NCI-H128 (cell line): ENCODE measurements at regions not wholly inside any gene's neighbourhood (a gene's known extent, or its start where the extent isn't known, plus 50 kb on each side); places are given as distances from the start of the nearest gene placed in this dataset.

Experiments
- DNase-seq: peaks from one replicate; lab custom pipeline; 2025; ENCODE audit not compliant: unreplicated experiment; lab: John Stamatoyannopoulos, UW

GRCh38 chr17:73802871-73803270 lies 158.6 kb upstream of the SDK2 start:
- DNase-seq, result no peak

GRCh38 chr17:73803964-73804435 lies 159.8 kb upstream of the SDK2 start:
- no peak for DNase-seq

- DNase-seq, result no peak
Measured at GRCh38 chr17:73806768-73807167, 162.5 kb upstream of the SDK2 start.

DNA sequence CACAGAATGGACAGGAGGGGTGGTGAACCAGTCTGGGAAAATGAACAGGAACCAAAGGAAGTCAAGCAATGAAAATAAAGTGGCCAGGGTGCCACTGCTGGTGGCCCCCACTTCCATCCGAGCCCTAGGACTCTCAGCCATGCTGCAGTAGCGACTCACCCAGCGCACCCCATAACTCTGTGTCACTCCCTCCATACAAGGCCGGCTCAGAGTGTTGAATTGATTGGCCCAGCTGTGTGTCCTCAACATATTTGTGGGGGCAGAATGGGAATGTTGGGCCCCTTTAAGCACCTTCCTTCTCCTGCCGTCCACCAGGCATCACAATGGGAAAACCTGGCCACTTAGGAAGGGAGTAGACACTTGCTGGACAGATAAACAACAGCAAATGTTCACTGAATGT lies 169.0 kb upstream of the SDK2 start:
- no peak for DNase-seq

GRCh38 chr17:73814075-73814474 lies 169.8 kb upstream of the SDK2 start:
- DNase-seq, result no peak

- DNase-seq, result no peak
Measured at GRCh38 chr17:73815474-73815873, 171.2 kb upstream of the SDK2 start.

- DNase-seq, result no peak
Measured at GRCh38 chr17:73819440-73820395, 175.5 kb upstream of the SDK2 start.

GRCh38 chr17:73820686-73821448 lies 176.6 kb upstream of the SDK2 start:
- DNase-seq, result no peak

- no peak for DNase-seq
Measured at GRCh38 chr17:73821665-73822064, 177.4 kb upstream of the SDK2 start.

- no peak for DNase-seq
Measured at GRCh38 chr17:73822371-73822770, 178.1 kb upstream of the SDK2 start.

- no peak for DNase-seq
Measured at GRCh38 chr17:73823684-73824083, 179.4 kb upstream of the SDK2 start.

DNA sequence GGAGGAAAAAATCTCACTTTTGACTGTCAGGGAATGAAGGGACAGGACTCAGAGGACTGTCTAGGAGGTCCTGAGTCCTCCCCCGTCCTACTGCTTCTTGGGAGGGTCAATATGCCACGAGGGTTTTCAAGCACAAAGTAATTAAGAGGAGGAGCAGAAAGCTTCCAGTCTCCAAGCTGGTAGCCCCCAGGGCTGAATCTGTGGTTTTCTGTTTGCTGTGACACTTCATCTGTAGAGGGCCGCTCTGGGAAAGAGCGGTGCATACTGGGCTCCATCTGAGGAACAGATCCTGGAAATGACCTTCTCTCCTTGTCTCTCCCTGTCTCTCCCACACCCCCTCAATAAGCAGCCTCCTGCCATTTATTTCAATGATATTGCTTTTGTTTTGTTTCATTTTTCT lies 180.1 kb upstream of the SDK2 start:
- no peak for DNase-seq

DNA sequence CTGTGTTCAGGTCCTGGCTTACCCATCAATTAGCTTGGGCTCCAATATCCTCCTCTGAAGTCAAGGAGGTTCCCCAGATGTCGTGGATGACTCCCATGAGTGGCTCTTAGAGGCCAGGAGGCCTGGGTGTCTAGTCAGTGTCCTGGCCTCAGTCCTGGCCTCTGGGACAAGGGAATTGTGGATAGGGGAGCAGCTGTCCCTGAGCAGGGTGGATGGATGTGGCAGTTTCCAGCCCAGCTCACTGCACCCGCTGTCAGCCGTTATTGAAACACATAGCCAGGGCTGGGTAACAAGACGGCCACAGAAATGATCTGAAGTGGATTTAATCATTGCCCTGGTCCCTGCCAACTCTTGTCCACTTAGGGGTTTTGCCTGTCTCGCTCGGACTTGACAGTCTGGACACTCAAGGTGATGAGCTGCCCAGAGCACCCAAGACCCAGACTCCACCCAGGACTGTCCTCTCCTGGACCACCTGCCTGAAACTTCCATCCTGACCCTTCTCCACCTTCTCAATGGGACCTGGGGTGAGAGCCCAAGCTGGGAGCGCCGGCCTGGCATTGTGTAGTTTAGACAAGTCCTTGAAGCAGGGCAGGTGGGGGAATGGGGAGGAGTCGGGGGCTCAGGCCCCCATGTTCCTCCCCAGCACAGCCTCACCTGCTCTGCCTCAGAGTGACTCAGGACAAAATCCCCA lies 182.1 kb upstream of the SDK2 start:
- DNase-seq, result no peak

DNA sequence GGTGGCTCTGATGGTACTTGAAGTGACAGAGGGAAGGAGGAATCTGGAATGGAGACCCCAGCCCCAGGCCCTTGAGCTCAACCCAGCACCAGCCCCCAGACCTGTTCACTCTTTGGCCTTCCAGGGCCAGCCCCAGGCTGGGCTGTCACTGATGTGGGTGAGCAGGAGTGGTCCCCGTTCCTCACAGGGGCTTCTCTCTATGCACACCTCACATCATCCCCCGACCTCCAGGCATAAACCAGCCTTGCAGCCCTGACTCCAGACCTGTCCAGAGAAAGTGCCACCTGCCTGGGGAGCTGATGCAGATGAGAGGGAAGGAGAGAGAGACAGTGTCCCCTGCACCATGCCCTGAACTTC lies 182.6 kb upstream of the SDK2 start:
- DNase-seq, result no peak

- DNase-seq, result no peak
Measured at GRCh38 chr17:73827627-73828291, 183.5 kb upstream of the SDK2 start.

DNA sequence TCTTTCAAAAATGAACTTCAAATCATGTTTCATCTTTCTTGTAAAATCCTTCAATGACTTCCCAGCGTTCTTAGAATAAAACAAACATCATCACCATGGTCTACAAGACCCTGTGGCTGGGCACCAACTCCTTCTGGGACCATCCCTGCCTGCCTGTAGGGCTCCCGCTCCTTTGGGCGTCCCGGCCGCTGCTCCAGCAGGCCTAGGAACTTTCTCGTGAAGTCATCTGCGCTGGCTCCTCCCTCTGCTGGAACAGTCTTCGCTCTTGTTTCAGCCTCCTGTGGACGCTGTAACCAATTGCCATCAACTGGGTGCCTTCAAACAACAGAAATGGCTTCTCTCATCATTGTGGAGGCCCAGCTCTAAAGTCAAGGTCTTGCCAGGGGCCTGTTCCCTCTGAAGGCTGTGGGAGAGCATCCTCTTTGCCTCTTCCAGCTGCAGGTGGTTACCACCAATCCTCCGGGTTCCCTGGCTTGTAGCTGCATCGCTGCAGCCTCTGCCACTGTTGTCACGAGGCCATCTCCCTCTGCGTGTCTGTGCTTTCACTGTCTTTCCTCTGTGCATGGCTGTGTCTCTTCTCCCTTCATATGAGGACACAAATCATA lies 185.5 kb upstream of the SDK2 start:
- DNase-seq, result no peak

DNA sequence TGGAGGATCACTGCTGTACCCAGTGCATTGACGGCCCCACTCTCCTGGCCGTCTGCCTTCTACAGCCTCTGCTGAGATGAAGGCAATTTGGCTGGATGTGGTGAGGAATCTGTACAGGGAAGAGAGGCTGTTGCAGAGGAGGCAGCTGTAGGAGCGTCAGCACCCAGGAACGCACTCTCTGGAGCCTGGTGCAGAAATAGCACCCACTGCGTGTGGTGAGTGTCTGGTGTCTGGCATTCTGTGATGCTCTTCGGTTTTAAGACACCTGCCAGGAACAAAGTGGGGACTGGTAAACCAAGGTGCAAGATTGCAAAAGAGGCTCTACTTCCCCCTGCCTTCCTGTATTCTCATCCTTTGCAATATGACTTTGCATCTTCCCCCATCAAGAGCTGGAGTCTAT lies 187.5 kb upstream of the SDK2 start:
- no peak for DNase-seq

DNA sequence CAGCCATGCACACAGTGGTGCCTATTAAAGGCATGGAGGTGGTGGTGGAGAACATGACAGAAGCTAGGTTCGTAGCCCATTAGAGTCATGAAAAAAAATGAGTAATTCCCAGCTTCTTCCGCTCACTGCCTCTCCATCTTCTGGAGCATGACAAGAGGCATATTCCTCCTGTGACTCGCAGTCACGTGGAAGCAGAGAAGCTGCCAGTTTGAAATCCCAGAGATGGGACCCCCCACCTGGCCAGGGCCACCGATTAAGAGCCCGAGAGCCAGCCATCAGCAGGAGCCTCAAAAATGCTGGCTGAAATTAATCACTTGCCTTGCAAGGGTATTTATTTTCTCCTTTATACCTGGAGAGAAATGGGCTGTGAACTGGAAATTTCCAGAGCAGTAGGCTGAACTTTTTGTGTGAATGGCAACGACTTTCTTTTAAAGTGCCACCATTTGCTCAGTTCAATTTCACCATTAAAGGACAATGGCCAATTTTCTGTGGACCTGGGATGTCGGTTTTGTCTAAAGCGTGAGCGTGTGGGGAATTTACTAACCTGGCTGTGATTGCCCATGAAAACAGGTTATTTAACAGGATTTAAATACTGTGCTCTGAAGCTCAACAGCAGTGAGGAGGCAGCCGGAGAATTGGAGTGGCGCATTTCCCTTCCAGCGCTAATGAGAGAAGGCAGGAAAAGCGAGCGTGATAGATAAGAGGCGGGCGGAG lies 189.7 kb upstream of the SDK2 start:
- DNase-seq, result no peak

GRCh38 chr17:73834684-73835343 lies 190.6 kb upstream of the SDK2 start:
- no peak for DNase-seq
